ENCODE measurements at regions not wholly inside any gene's neighbourhood (a gene's known extent, or its start where the extent isn't known, plus 50 kb on each side); places are given as distances from the start of the nearest gene placed in this dataset.

DNA sequence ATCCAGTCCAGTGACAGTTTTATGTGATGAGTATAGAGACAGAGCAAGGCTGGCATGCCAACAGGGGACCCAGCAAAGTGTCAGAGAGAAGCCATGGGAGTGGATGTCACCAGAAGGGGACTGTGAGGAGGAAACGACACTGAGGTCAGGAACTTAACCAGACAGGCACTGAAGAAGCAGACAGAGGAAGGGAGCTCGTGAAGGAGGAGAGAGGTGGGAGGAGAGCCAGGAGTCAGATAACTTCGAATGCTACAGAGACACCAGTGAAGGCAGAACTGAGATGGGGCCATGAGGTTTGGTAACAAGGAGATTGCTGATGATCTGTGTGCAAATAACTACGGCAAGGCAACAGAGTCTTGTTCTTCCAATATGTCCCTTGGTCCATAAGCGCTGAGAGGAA lies 211.1 kb upstream of the FOXA2 start:
- Histone ChIP-seq H3F3A (ENCODE audit: insufficient read depth, low read length, poor library complexity, severe bottlenecking) (no peaks in the 10 kb centered on the region), H3K79me2 (replicated peaks; ENCODE audit: insufficient read depth, low read length) (no peaks in the 10 kb centered on the region), H2AFZ (ENCODE audit: low read depth, low read length) (no peak overlapping the region), H3K27ac (ENCODE audit: low read length) (no peak overlapping the region), H3K36me3 (ENCODE audit: insufficient read depth, low read length) (no peaks in the 10 kb centered on the region), H3K9me3 (ENCODE audit: low read length) (no peaks in the 10 kb centered on the region), H3K4me2 (ENCODE audit: low read length) (no peak overlapping the region), H3K27me3 (ENCODE audit: insufficient read depth, low read depth, low read length) (no peaks in the 10 kb centered on the region), H3K4me3 (ENCODE audit: low read length) (no peak overlapping the region), H4K20me1 (ENCODE audit: insufficient read depth) (no peaks in the 10 kb centered on the region), H3K9ac (ENCODE audit: low read length) (no peak overlapping the region), H3K9me2 (ENCODE audit: insufficient read depth, low read length) (no peaks in the 10 kb centered on the region)
- TF ChIP-seq, protein P1, sequence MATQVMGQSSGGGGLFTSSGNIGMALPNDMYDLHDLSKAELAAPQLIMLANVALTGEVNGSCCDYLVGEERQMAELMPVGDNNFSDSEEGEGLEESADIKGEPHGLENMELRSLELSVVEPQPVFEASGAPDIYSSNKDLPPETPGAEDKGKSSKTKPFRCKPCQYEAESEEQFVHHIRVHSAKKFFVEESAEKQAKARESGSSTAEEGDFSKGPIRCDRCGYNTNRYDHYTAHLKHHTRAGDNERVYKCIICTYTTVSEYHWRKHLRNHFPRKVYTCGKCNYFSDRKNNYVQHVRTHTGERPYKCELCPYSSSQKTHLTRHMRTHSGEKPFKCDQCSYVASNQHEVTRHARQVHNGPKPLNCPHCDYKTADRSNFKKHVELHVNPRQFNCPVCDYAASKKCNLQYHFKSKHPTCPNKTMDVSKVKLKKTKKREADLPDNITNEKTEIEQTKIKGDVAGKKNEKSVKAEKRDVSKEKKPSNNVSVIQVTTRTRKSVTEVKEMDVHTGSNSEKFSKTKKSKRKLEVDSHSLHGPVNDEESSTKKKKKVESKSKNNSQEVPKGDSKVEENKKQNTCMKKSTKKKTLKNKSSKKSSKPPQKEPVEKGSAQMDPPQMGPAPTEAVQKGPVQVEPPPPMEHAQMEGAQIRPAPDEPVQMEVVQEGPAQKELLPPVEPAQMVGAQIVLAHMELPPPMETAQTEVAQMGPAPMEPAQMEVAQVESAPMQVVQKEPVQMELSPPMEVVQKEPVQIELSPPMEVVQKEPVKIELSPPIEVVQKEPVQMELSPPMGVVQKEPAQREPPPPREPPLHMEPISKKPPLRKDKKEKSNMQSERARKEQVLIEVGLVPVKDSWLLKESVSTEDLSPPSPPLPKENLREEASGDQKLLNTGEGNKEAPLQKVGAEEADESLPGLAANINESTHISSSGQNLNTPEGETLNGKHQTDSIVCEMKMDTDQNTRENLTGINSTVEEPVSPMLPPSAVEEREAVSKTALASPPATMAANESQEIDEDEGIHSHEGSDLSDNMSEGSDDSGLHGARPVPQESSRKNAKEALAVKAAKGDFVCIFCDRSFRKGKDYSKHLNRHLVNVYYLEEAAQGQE (IDR thresholded peaks at IDR 0.05; ENCODE audit: borderline replicate concordance), result no peak
- TF ChIP-seq POLR2AphosphoS5 (IDR thresholded peaks at IDR 0.05) (no peak), SMC3 (conservative IDR thresholded peaks at IDR 0.05; ENCODE audit: poor library complexity) (no peak), RAD21 (conservative IDR thresholded peaks at IDR 0.05) (no peak), EP300 (conservative IDR thresholded peaks at IDR 0.05; ENCODE audit: poor library complexity, severe bottlenecking) (no peak), TAF1 (IDR thresholded peaks at IDR 0.05; ENCODE audit: low read depth) (no peak), EZH2 (IDR thresholded peaks at IDR 0.05; ENCODE audit: borderline replicate concordance, insufficient read depth, low read length, poor library complexity, severe bottlenecking) (no peak), MXI1 (conservative IDR thresholded peaks at IDR 0.05; ENCODE audit: poor library complexity, severe bottlenecking) (no peak)
- TF ChIP-seq, protein P2, sequence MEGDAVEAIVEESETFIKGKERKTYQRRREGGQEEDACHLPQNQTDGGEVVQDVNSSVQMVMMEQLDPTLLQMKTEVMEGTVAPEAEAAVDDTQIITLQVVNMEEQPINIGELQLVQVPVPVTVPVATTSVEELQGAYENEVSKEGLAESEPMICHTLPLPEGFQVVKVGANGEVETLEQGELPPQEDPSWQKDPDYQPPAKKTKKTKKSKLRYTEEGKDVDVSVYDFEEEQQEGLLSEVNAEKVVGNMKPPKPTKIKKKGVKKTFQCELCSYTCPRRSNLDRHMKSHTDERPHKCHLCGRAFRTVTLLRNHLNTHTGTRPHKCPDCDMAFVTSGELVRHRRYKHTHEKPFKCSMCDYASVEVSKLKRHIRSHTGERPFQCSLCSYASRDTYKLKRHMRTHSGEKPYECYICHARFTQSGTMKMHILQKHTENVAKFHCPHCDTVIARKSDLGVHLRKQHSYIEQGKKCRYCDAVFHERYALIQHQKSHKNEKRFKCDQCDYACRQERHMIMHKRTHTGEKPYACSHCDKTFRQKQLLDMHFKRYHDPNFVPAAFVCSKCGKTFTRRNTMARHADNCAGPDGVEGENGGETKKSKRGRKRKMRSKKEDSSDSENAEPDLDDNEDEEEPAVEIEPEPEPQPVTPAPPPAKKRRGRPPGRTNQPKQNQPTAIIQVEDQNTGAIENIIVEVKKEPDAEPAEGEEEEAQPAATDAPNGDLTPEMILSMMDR (IDR thresholded peaks at IDR 0.05; ENCODE audit: poor library complexity, severe bottlenecking), result no peak

DNA sequence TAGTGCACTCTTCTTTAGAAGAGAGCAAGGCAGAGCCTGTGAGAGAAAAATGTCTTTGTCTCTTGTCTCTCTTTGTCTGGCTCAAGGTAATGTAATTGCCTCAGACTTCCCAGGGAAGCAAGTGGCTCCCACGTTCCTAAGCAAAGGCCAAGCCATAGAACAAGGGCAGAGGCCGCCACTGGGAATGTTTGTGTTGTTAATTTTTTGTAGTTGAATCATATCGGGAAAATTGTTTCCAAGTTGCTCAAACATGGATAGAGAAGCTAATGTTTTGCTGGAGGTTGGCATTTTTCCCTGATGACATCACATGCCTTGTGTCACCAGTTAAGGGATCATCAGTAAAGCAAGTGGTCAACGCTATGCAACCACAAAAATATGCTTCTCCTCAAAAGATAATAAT lies 211.5 kb upstream of the FOXA2 start:
- no peak overlapping the region for H2AFZ ChIP-seq (ENCODE audit: low read depth, low read length)
- no peaks in the 10 kb centered on the region for H3K9me3 ChIP-seq (ENCODE audit: low read length)
- H3K4me2 ChIP-seq (ENCODE audit: low read length), result no peak overlapping the region
- no peaks in the 10 kb centered on the region for H4K20me1 ChIP-seq (ENCODE audit: insufficient read depth)
- no peak overlapping the region for H3K9ac ChIP-seq (ENCODE audit: low read length)
- H3K4me3 ChIP-seq (ENCODE audit: low read length), result no peak overlapping the region
- H3K9me2 ChIP-seq (ENCODE audit: insufficient read depth, low read length), result no peaks in the 10 kb centered on the region
- H3K79me2 ChIP-seq (replicated peaks; ENCODE audit: insufficient read depth, low read length), result no peaks in the 10 kb centered on the region
- H3K27ac ChIP-seq (ENCODE audit: low read length), result no peak overlapping the region
- H3K36me3 ChIP-seq (ENCODE audit: insufficient read depth, low read length), result no peaks in the 10 kb centered on the region
- TF ChIP-seq TAF1 (IDR thresholded peaks at IDR 0.05; ENCODE audit: low read depth) (no peak), EP300 (conservative IDR thresholded peaks at IDR 0.05; ENCODE audit: poor library complexity, severe bottlenecking) (no peak), MXI1 (conservative IDR thresholded peaks at IDR 0.05; ENCODE audit: poor library complexity, severe bottlenecking) (no peak), SMC3 (conservative IDR thresholded peaks at IDR 0.05; ENCODE audit: poor library complexity) (no peak), EZH2 (IDR thresholded peaks at IDR 0.05; ENCODE audit: borderline replicate concordance, insufficient read depth, low read length, poor library complexity, severe bottlenecking) (no peak), RAD21 (conservative IDR thresholded peaks at IDR 0.05) (no peak), POLR2AphosphoS5 (IDR thresholded peaks at IDR 0.05) (no peak)
- TF ChIP-seq, protein P2 (IDR thresholded peaks at IDR 0.05; ENCODE audit: poor library complexity, severe bottlenecking), result no peak
- TF ChIP-seq, protein P1 (IDR thresholded peaks at IDR 0.05; ENCODE audit: borderline replicate concordance), result no peak
- H3F3A ChIP-seq (ENCODE audit: insufficient read depth, low read length, poor library complexity, severe bottlenecking), result no peaks in the 10 kb centered on the region
- H3K27me3 ChIP-seq (ENCODE audit: insufficient read depth, low read depth, low read length), result no peaks in the 10 kb centered on the region

Measured in neural cell (in vitro differentiated cells).